GM18505 (cell line): ENCODE measurements at regions not wholly inside any gene's neighbourhood (a gene's known extent, or its start where the extent isn't known, plus 50 kb on each side); places are given as distances from the start of the nearest gene placed in this dataset.

Source experiments
- ATAC-seq: cut with Tn5 transposase; IDR thresholded peaks from one replicate; pipeline ENCODE4 v1.9.1; 2021; ENCODE audit not compliant: unreplicated experiment
- POLR2A ChIP-seq: IDR thresholded peaks from 4 replicates; pipeline ENCODE4 v1.6.1; 2011; ENCODE audit warnings: borderline replicate concordance; ENCODE audit not compliant: insufficient read depth, insufficient read length; ENCODE audit errors: extremely low read depth

- no peak for ATAC-seq
- TF ChIP-seq POLR2A: no peak
Measured at GRCh38 chr7:92982928-92983327, 134.9 kb downstream of the SAMD9 start.

DNA sequence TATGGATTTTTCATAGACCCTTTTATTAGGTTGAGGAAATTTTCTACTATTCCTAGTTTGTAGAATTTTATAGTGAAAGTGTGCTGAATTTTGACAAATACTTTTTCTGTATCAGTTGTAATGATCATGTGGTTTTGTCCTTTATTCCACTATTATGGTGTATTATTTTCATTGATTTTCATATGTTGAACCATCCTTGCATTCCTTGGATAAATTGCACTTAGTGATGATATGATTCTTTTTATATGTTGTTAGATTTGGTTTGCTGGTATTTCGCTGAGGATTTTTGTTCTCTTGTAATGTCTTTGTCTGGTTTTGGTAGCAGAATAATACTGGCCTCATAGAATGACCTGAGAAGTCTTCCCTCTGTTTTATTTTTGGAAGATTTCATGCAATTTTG lies 140.6 kb upstream of the CDK6 start:
- TF ChIP-seq POLR2A: no peak
- ATAC-seq: no peak

DNA sequence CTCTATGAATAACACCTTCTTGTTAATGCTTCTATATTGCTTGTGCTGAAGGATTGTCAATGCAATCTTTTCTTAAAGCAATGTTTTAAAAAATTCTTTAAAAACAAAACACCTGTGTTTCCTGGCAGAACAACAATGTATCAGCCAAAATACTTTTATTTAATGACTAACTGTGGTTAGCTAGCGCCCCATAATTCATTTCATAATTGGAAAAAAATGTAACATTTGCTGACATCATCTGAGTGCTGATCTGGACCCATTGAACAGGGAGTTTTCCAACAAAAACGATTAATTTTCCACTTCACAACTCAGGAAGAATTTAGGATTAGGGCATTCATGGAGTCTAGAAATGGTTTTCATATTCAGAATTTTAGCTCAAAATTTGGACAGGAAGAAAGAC lies 137.6 kb upstream of the CDK6 start:
- ATAC-seq: no peak
- no peak for TF ChIP-seq POLR2A

DNA sequence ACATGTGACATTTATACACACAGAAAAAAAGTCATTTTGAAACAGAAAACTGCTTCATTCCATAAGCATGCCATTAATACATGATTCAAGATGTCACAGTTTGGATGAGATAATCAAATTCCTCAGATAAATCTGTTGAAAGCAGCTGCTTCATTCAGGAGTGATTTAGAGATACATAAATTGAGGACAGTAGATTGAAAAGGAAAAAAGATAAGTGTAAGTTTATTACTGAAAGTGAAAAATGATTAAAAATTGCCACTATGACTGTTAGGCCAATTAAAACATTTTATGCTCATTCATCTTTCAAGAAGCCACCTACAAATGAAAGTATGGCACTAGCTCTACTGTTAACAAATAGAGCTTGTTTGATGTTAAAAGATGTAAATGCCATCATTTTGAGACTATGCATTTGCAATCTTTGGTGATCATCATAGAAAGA lies 136.9 kb upstream of the CDK6 start:
- TF ChIP-seq POLR2A: no peak
- ATAC-seq: no peak

DNA sequence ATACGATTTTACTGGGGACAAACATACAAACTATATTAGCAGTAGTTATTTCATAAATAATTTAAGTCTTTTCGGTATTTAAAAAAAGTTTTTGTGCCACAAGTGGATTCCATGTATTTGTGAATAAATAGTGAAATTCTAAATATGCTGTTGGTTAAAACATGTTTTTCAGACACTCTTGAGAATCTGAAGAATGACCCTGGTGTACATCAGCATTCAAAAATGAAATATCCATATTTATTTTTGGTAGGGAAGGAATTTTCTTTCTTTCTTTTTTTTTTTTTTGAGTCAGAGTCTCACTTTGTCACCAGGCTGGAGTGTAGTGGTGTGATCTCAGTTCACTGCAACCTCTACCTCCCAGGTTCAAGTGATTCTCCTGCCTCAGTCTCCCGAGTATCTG lies 136.1 kb upstream of the CDK6 start:
- no peak for ATAC-seq
- TF ChIP-seq POLR2A: no peak

DNA sequence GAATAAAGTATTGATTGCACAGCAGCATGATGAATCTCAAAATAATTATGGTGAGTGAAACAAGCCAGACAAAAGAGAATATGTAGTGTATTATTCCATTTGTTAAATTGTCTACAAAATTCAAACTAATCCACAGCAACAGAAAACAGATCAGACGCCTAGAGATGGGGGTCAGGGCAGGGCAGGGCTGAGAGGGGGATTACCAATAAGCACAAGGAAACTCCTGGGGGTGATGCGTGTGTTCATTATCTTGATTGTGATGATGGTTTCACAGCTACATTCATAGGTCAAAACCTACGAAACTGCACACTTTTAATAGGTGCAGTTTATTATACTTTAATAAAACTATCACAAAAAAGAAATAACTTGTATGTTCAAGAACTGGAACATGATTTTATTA lies 132.7 kb upstream of the CDK6 start:
- no peak for ATAC-seq
- TF ChIP-seq POLR2A: no peak

GRCh38 chr7:92968502-92968901 lies 132.1 kb upstream of the CDK6 start:
- no peak for TF ChIP-seq POLR2A
- ATAC-seq: no peak

- ATAC-seq: no peak
- TF ChIP-seq POLR2A: no peak
Measured at GRCh38 chr7:92967238-92967637, 130.9 kb upstream of the CDK6 start.

DNA sequence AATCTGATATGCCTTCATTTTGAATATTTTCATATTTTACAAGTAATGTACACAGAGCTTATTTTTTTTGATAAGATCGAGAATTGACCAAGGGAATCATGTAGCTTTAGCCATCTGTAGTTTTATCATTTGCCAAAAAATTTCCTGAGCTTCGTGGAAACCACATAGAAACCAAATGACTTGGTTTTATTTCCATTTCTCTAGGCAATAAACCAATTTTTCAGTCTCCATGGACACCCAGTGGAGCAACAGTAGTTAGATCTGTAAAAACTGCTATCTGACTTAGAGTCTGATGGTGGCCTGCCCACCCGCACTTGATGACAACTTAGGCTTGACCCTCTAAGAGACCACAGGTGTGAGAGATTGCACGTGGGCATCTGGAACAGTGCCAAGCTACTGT lies 127.8 kb upstream of the CDK6 start:
- TF ChIP-seq POLR2A: no peak
- ATAC-seq: no peak

GRCh38 chr7:92963566-92963965 lies 127.2 kb upstream of the CDK6 start:
- no peak for TF ChIP-seq POLR2A
- ATAC-seq: no peak

DNA sequence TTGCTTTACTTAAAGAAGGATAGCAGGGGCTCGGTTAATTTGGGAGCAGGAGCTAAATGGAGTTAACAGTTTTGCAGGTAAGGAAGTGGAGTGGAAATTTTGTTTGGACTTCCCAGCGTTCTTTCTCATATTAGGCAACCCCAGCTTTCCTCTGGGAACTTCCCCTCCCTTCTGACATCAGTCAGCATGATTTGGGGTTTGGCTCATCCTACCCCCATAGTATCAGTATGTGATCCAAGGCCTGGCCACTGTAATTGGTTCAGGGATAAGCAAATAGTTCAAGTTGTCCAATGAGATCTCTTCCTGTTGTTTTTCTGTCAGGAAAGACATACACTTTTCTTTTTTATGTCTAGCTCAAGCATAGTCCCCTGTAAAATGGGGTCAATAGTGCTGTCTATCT lies 125.6 kb upstream of the CDK6 start:
- TF ChIP-seq POLR2A: no peak
- ATAC-seq: no peak

- ATAC-seq: no peak
- TF ChIP-seq POLR2A: no peak
Measured at GRCh38 chr7:92956575-92956974, 120.2 kb upstream of the CDK6 start.

- ATAC-seq: no peak
- no peak for TF ChIP-seq POLR2A
Measured at GRCh38 chr7:92955081-92955480, 118.7 kb upstream of the CDK6 start.

- ATAC-seq: no peak
- no peak for TF ChIP-seq POLR2A
Measured at GRCh38 chr7:92953657-92954056, 117.3 kb upstream of the CDK6 start.

DNA sequence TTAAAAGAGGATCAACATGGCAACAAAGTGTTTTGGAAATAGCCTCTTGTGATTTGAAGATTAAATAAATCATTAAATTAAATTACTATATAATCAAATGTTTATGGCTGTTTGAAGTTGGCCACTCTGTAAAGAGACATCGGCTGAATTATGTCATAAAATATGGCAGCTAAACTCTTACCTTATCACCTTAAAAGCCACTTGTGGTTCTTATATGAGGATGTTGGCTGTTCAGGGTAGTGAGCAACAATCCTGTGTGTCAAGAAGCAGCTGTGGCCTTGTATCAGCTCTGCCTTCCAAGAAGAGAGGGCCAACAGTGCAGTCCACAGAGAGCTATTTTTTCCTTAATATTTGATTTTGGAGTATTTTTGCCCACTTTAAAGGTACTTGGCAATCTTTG lies 113.4 kb upstream of the CDK6 start:
- ATAC-seq: no peak
- no peak for TF ChIP-seq POLR2A
